ENCODE measurements at regions not wholly inside any gene's neighbourhood (a gene's known extent, or its start where the extent isn't known, plus 50 kb on each side); places are given as distances from the start of the nearest gene placed in this dataset.

DNA sequence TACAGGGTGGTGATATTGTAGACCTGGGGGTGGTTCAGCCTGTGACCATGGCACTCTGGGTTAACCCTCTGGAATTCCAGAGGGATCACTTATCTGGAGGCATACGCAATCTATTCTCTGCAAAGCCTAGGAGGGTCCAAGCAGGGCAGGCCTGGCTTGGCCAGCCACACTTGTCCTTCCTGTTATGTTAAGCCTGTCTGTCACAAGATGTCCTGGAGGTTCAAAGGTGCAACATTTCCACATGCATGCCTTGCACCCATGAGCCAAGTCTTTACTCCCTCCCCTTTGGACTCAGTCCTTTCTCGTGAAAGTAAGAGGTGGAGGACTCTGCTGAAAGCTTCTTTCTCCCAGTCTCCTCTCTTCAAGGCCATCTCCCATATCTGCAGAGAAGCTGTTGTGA is 345.1 kb downstream of the HHIPL2 start:
- 100% methylated on average over 1 of the region's 2 CpGs; no CpG with 5 or more reads in 1 of the 2 experiments for WGBS, 2 experiments (ENCODE audit: extremely low coverage in 1 of 2, insufficient coverage in 1 of 2, insufficient read length in 1 of 2, insufficient replicate concordance in 2 of 2, low coverage in 1 of 2, low lambda C conversion rate in 2 of 2, missing lambda C conversion rate in 1 of 2)
- Histone ChIP-seq H3K4ac (replicated peaks; ENCODE audit: insufficient read length, low read depth, low read length) (no peak overlapping the region), H4K5ac (ENCODE audit: insufficient read length, low read depth, low read length) (no peak overlapping the region), H3K79me2 (ENCODE audit: control insufficient read depth in 1 of 2, insufficient read depth in 2 of 2, low read length in 2 of 2) (no peaks in the 10 kb centered on the region), H3K4me1 (replicated peaks in 1 of 4; ENCODE audit: control insufficient read depth in 3 of 4, insufficient read depth in 4 of 4, low read length in 3 of 4) (no peaks in the 10 kb centered on the region), H2BK15ac (ENCODE audit: low read length) (no peak overlapping the region), H3K36me3 (ENCODE audit: control insufficient read depth in 2 of 4, insufficient read depth in 4 of 4, low read length in 3 of 4) (no peaks in the 10 kb centered on the region), H3K79me1 (ENCODE audit: low read depth, low read length) (no peaks in the 10 kb centered on the region), H3K4me3 (ENCODE audit: extremely low read depth in 1 of 4, insufficient read depth in 2 of 4, low read depth in 3 of 4, low read length in 4 of 4) (no peak overlapping the region), H3K27ac (ENCODE audit: low read depth, low read length) (no peak overlapping the region), H3K4me2 (ENCODE audit: insufficient read depth in 1 of 2, low read depth in 2 of 2, low read length in 2 of 2) (no peak overlapping the region), H4K8ac (ENCODE audit: extremely low read depth, insufficient read depth, low read length) (no peak overlapping the region), H3K18ac (ENCODE audit: extremely low read depth, low read length) (no peak overlapping the region), H2AFZ (ENCODE audit: low read length) (no peak overlapping the region), H3K23me2 (ENCODE audit: low read depth, low read length) (no peaks in the 10 kb centered on the region), H4K91ac (replicated peaks; ENCODE audit: insufficient read length, low read length) (no peak overlapping the region), H2BK12ac (ENCODE audit: low read depth, low read length) (no peak overlapping the region), H2BK20ac (ENCODE audit: low read length) (no peak overlapping the region), H3K23ac (ENCODE audit: insufficient read length) (no peak overlapping the region), H3K14ac (ENCODE audit: insufficient read length) (no peak overlapping the region), H3K56ac (replicated peaks; ENCODE audit: insufficient read length, low read depth, low read length) (no peak overlapping the region), H3K9me3 (ENCODE audit: insufficient read depth in 2 of 2, low read depth in 1 of 2, low read length in 1 of 2) (no peaks in the 10 kb centered on the region), H3K9ac (replicated peaks in 1 of 4; ENCODE audit: extremely low read depth in 1 of 4, low read depth in 3 of 4, low read length in 3 of 4) (no peak overlapping the region), H2BK5ac (ENCODE audit: low read depth, low read length) (no peak overlapping the region), H4K20me1 (replicated peaks in 1 of 2; ENCODE audit: control insufficient read depth in 1 of 2, insufficient read depth in 2 of 2, low read length in 2 of 2) (no peaks in the 10 kb centered on the region), H2AK5ac (ENCODE audit: low read depth, low read length) (no peak overlapping the region), H3K27me3 (replicated peaks in 1 of 4; ENCODE audit: control insufficient read depth in 3 of 4, extremely low read depth in 1 of 4, insufficient read depth in 3 of 4, low read length in 3 of 4) (no peaks in the 10 kb centered on the region), H2BK120ac (replicated peaks; ENCODE audit: low read depth, low read length) (no peak overlapping the region)
- ChIA-PET POLR2A (ENCODE audit: partially characterized antibody) (no interaction called here), CTCF (ENCODE audit: partially characterized antibody) (no interaction called here)
- no peak for FAIRE-seq
- DNase-seq (ENCODE audit: low read depth in 1 of 2, low spot score in 2 of 2), result no peak
- no peak for TF ChIP-seq RBBP5 (IDR thresholded peaks at IDR 0.05; ENCODE audit: borderline replicate concordance, low read depth, low read length)
- no peak for TF ChIP-seq TCF12 (IDR thresholded peaks at IDR 0.05; ENCODE audit: low read depth, low read length)
- TF ChIP-seq CEBPB (IDR thresholded peaks at IDR 0.05; ENCODE audit: low read depth, low read length), result no peak
- TF ChIP-seq, protein P1, sequence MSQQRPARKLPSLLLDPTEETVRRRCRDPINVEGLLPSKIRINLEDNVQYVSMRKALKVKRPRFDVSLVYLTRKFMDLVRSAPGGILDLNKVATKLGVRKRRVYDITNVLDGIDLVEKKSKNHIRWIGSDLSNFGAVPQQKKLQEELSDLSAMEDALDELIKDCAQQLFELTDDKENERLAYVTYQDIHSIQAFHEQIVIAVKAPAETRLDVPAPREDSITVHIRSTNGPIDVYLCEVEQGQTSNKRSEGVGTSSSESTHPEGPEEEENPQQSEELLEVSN (IDR thresholded peaks at IDR 0.05), result no peak
- TF ChIP-seq NANOG (IDR thresholded peaks at IDR 0.05; ENCODE audit: insufficient read depth, low read depth, low read length, poor library complexity, severe bottlenecking), result no peak
- TF ChIP-seq, protein P2, sequence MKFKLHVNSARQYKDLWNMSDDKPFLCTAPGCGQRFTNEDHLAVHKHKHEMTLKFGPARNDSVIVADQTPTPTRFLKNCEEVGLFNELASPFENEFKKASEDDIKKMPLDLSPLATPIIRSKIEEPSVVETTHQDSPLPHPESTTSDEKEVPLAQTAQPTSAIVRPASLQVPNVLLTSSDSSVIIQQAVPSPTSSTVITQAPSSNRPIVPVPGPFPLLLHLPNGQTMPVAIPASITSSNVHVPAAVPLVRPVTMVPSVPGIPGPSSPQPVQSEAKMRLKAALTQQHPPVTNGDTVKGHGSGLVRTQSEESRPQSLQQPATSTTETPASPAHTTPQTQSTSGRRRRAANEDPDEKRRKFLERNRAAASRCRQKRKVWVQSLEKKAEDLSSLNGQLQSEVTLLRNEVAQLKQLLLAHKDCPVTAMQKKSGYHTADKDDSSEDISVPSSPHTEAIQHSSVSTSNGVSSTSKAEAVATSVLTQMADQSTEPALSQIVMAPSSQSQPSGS (IDR thresholded peaks at IDR 0.05; ENCODE audit: low read length), result no peak
- TF ChIP-seq CBX8 (IDR thresholded peaks at IDR 0.05; ENCODE audit: borderline replicate concordance, low read depth, low read length), result no peak
- TF ChIP-seq BRCA1 (IDR thresholded peaks at IDR 0.05; ENCODE audit: low read depth, low read length), result no peak
- TF ChIP-seq CHD1 (IDR thresholded peaks at IDR 0.05; ENCODE audit: low read depth, low read length), result no peak
- TF ChIP-seq CHD2 (IDR thresholded peaks at IDR 0.05; ENCODE audit: low read length), result no peak
- TF ChIP-seq SRF (IDR thresholded peaks at IDR 0.05; ENCODE audit: low read depth, low read length), result no peak
- no peak for TF ChIP-seq BCL11A (IDR thresholded peaks at IDR 0.05; ENCODE audit: low read depth in 2 of 2, low read length in 2 of 2)
- no peak for TF ChIP-seq NRF1 (IDR thresholded peaks at IDR 0.05; ENCODE audit: low read depth, low read length)
- TF ChIP-seq HDAC6 (IDR thresholded peaks at IDR 0.05; ENCODE audit: low read depth, low read length), result no peak

All from H1 (cell line).